ENCODE measurements at regions not wholly inside any gene's neighbourhood (a gene's known extent, or its start where the extent isn't known, plus 50 kb on each side); places are given as distances from the start of the nearest gene placed in this dataset.
"Not testable (repeated sequence)": the region's sequence is repeated elsewhere in the genome, so short reads cannot be mapped to it uniquely, and the experiment has no call there.

DNA sequence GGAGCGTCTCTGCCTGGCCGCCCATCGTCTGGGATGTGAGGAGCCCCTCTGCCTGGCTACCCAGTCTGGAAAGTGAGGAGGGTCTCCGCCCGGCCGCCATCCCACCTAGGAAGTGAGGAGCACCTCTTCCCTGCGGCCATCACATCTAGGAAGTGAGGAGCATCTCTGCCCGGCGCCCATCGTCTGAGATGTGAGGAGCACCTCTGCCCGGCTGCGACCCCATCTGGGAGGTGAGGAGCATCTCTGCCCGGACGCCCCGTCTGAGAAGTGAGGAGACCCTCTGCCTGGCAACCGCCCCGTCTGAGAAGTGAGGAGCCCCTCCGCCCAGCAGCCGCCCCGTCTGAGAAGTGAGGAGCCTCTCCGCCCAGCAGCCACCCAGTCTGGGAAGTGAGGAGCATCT is 84.5 kb downstream of the IDS start:
- intact Hi-C loops (cut with DNase I); H3K27ac ChIP-seq; H3K4me1 ChIP-seq; H3K9me3 ChIP-seq; H3K27me3 ChIP-seq (ENCODE audit: low read depth); H3K4me3 ChIP-seq; ATAC-seq; DNase-seq; H3K36me3 ChIP-seq: not testable (repeated sequence)

DNA sequence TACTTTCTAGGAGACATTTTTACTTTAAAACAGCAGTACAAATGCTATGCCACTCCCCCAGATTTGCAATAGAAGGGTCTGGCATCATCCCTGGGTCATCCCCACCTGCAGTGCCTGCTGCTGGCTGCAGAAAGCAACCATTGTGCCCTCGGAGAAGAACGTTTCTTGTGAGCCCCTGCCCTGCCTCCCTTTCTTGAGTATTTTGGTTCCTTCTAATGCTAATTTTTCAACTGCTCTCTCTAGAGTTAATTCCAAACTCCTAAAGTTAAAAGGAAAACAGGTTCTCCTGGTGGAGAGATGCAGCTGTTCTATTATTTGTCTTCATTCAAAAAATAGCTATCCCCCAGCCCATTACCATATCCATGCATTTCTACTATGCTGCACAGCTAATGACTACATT is 107.1 kb downstream of the IDS start:
- ATAC-seq (no peak), DNase-seq (no peak)
- Histone ChIP-seq H3K9me3 (no peaks in the 10 kb centered on the region), H3K4me3 (no peak overlapping the region), H3K27ac (no peak overlapping the region), H3K27me3 (ENCODE audit: low read depth) (no peaks in the 10 kb centered on the region), H3K36me3 (no peaks in the 10 kb centered on the region), H3K4me1 (no peaks in the 10 kb centered on the region)
- intact Hi-C loops (cut with DNase I): no loop called here
- TF ChIP-seq, protein P1, sequence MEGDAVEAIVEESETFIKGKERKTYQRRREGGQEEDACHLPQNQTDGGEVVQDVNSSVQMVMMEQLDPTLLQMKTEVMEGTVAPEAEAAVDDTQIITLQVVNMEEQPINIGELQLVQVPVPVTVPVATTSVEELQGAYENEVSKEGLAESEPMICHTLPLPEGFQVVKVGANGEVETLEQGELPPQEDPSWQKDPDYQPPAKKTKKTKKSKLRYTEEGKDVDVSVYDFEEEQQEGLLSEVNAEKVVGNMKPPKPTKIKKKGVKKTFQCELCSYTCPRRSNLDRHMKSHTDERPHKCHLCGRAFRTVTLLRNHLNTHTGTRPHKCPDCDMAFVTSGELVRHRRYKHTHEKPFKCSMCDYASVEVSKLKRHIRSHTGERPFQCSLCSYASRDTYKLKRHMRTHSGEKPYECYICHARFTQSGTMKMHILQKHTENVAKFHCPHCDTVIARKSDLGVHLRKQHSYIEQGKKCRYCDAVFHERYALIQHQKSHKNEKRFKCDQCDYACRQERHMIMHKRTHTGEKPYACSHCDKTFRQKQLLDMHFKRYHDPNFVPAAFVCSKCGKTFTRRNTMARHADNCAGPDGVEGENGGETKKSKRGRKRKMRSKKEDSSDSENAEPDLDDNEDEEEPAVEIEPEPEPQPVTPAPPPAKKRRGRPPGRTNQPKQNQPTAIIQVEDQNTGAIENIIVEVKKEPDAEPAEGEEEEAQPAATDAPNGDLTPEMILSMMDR (IDR thresholded peaks at IDR 0.05): no peak

DNA sequence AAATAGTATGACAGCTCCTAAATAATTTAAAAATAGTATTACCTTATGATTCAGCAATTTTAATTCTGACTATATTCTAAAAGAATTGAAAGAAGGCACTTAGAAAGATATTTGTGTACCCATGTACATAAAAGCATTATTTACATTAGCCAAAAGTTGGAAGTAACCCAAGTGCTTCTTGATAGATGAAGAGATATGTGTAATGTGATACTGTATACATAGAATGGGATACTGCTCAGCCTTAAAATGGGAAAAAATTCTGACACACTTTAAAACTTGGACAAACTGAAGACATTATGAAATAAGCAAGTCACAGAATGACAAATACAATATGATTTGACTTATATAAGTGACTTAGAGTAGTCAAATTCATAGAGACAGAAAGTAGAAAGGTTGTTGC is 112.2 kb downstream of the IDS start:
- DNase-seq: no peak
- ATAC-seq: no peak

DNA sequence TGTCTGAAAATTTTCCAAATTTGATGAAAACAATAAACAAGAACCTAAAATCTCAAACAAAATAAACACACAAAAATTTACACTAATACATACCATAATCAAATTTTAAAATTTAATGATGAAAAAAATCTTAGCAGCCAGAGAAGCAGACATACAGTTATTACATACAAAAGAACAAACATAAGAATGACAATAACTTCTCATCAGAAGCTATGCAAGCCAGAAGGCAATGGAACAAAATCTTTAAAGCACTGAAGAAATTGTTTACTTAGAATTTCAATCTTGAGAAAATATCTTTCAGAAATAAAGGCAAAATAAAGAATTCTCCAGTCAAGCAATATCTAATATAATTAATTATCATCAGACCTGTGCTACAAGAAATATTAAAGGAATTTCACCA is 121.3 kb downstream of the IDS start:
- Histone ChIP-seq H3K9me3 (no peaks in the 10 kb centered on the region), H3K27ac (no peak overlapping the region), H3K27me3 (ENCODE audit: low read depth) (no peaks in the 10 kb centered on the region), H3K4me1 (no peaks in the 10 kb centered on the region), H3K36me3 (no peaks in the 10 kb centered on the region), H3K4me3 (no peak overlapping the region)
- TF ChIP-seq, protein P1 (IDR thresholded peaks at IDR 0.05): no peak
- no peak for ATAC-seq
- intact Hi-C loops (cut with DNase I): no loop called here
- no peak for DNase-seq

More for the DNA sequence above, 112.2 kb downstream of the IDS start:
- no peaks in the 10 kb centered on the region for H3K27me3 ChIP-seq (ENCODE audit: low read depth)
- no peaks in the 10 kb centered on the region for H3K4me1 ChIP-seq
- H3K9me3 ChIP-seq: no peaks in the 10 kb centered on the region
- no peak overlapping the region for H3K27ac ChIP-seq
- H3K4me3 ChIP-seq: no peak overlapping the region
- no peaks in the 10 kb centered on the region for H3K36me3 ChIP-seq
- intact Hi-C loops (cut with DNase I): no loop called here
- TF ChIP-seq, protein P1 (IDR thresholded peaks at IDR 0.05): no peak

DNA sequence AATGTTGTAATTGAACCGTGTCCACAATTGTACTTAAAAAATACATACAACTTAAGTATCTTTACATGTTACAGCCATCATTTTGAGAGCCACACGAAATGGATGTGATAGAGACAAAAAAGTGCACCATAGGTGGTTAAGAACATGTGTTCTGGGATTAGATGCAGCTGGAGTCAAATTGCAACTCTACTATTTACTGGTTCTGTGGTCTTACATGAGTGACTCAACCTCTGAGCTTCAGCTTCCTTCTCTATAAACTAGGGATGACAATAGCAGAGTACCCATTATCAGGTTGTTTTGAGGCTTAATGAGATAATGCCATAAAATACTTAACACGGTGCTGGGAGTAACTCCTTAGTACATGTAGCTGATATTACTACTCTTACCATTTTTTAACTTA is 130.4 kb downstream of the IDS start:
- DNase-seq (no peak), ATAC-seq (no peak)
- intact Hi-C loops (cut with DNase I): no loop called here
- Histone ChIP-seq H3K4me3 (no peak overlapping the region), H3K9me3 (no peaks in the 10 kb centered on the region), H3K27me3 (ENCODE audit: low read depth) (no peaks in the 10 kb centered on the region), H3K4me1 (no peaks in the 10 kb centered on the region), H3K36me3 (no peaks in the 10 kb centered on the region), H3K27ac (no peak overlapping the region)
- TF ChIP-seq, protein P1 (IDR thresholded peaks at IDR 0.05): no peak

DNA sequence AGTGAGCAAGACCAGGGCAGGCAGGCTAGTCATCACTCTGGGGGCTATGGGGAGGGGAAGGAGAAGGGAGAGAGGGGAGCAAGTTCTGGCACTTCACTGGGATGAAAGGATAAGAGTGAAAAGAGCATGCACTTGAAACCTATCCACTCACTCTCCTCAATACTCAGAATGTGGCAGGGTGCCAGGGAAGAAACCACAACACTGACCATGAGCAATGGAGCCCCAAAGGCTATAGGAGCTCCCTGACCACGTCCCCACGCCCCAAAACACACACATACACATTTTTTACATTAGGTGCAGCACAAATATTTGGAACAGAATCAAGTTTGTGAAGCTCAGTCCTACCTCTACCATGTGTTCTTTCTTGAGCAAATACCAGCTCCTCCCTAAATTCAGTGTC is 132.2 kb downstream of the IDS start:
- H3K27ac ChIP-seq: no peak overlapping the region
- H3K9me3 ChIP-seq: no peaks in the 10 kb centered on the region
- no peaks in the 10 kb centered on the region for H3K36me3 ChIP-seq
- no peak overlapping the region for H3K4me3 ChIP-seq
- intact Hi-C loops (cut with DNase I): no loop called here
- no peaks in the 10 kb centered on the region for H3K4me1 ChIP-seq
- TF ChIP-seq, protein P1 (IDR thresholded peaks at IDR 0.05): no peak
- H3K27me3 ChIP-seq (ENCODE audit: low read depth): no peaks in the 10 kb centered on the region
- no peak for ATAC-seq
- DNase-seq: no peak

All from lower lobe of right lung (tissue), 2 donors.